ENCODE measurements at regions not wholly inside any gene's neighbourhood (a gene's known extent, or its start where the extent isn't known, plus 50 kb on each side); places are given as distances from the start of the nearest gene placed in this dataset.
"Not testable (repeated sequence)": the region's sequence is repeated elsewhere in the genome, so short reads cannot be mapped to it uniquely, and the experiment has no call there.

DNA sequence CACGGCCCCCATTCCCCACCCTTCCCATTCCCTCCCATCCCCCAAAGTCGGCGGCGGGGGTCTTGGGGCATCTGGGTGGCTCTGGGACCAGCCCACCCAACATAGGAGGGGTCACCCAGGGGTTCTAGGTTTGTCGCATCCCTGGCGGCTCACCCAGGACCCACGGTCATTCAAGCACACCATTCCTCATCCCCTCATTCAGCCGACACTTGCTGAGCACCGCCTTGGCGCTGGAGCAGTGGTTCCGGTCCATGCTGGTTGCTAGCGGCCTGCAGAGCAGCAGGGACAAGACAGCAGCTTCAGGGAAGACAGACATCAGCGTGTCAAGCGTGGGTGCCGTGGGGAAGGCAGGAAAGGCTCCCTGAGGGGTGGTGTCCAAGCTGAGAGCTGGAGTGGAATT lies 50.5 kb upstream of the OTOS start:
- no peak for DNase-seq

DNA sequence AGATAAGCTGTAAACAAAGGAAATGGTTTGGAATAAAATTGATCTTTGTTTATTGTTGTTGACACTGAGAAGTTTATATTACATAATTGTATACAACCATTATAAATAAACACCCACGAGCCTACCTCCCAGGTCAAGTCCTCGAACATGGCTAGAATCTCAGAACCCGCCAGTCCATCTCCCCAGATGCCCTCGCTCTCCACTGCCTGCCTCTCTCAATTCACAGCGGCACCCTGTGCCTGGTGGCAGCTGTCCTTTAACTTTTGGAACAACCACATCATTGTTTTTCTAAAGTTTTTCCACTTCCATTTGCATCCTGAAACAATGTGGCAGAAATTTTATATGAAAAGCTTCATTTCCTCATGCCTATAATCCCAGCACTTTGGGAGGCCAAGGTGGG lies 52.2 kb upstream of the OTOS start:
- DNase-seq, result no peak

DNA sequence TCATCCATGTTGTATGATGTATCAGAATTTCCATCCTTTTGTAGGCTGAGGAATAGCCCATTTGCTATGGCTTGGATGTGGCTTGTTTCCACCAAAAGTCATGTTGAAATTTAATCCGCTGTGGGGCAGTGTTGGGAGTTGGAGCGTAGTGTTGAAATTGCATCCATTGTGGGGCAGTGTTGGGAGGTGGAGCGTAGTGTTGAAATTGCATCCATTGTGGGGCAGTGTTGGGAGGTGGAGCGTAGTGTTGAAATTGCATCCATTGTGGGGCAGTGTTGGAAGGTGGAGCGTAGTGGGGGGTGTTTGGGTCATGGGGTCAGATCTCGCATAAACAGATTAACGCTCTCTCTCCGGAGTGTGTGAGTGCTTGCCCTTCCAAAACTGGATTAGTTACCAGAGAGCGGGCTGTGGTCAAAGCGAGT lies 53.9 kb upstream of the OTOS start:
- not testable (repeated sequence) for DNase-seq

GRCh38 chr2:240195316-240195861 lies 54.9 kb upstream of the OTOS start:
- DNase-seq, result no peak

DNA sequence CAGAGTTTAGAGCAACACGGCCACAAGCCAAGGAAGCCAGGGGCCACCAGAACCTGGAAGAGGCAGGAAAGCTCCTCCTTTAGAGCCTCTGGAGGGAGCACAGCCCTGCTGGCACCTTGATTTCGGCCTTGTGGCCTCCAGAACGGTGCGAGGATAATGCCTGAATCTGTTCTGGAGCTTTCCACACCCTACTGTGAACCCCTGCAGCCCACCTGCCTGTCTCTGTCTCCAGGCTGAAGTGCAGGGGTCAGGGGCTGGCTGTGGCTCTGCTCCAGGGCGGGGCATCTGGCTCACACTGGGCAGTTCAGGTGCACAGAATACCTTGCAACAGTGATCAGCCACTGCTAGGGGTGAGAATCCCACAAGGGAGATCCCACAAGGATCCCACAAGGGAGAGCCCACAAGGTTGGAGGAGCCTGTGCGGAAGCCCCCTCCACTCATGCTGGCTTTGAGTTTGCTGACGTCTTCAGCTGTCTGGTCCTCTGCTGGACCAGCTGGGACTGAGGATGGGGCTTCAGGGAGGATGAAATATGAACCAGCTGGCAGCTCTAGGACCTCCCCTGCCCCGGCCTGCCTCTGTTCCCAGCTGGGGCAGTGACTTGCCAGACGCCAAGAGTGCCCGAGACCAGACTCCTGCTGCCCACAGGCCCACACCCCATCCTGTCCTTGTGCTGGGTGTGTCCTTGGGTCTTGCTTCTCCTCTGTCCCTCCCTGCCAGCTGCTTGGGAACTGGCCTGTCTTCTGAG lies 56.4 kb upstream of the OTOS start:
- no peak for DNase-seq

GRCh38 chr2:240197462-240198139 lies 57.1 kb upstream of the OTOS start:
- DNase-seq, result no peak

GRCh38 chr2:240198226-240198625 lies 57.8 kb upstream of the OTOS start:
- no peak for DNase-seq

GRCh38 chr2:240199133-240199870 lies 58.8 kb upstream of the OTOS start:
- no peak for DNase-seq

DNA sequence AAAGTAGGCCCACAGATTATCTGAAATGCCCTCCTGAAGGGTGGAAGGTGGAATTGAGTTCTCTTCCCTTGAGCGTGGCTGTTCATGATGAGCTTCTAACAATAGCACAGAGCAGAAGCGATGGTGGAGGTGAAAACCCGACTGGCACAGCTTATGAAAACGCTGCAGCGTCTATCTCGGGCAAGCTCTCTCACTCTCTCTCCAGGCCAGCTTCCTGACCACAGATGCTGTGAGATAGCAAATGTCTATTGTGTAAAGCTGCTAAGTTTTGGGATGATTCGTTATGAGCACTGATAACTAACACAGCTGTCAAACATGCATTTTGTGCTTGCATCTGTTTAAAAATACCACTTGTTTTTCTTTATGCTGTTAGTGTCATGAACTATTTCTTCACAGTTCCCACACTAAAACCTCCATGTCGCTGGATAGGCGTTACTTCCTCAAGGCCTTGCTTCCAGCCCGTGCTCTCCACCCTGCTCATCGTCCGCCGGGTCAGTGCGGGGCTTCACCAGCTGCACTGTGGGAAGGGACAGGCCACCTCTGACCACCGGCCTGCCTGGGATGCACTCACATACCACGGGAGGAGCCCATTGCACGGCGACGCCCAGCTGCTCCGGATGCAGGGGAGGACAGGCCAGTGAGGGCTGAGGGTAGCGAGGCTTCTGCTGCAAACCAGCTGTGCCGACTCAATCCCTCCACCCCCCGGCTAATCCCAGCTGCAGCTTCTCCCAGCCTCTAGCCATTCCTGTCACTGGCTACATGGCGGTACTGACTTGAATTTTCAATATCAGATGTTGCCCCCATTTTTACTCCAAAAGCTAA lies 60.0 kb upstream of the OTOS start:
- no peak for DNase-seq

GRCh38 chr2:240201866-240202265 lies 61.4 kb upstream of the OTOS start:
- no peak for DNase-seq

DNA sequence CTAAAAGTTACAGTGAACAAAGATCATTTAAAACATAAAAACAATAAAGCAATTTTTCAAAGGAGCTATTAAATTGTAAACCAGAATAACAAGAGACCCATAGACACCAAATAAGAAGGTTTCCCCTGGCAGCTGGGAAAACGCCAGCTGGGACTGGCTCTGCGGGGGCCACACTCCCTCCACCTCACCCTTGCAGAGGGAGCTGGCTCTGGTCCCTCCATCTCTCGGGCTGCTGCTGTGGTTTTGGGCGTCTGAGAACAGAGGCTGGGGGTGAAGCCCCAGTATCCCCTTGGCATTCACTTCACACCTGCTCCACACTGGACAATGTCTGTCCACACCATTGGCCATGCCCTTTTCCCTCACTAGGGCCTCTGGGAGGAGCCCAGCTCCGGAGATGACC lies 62.1 kb upstream of the OTOS start:
- no peak for DNase-seq

GRCh38 chr2:240203031-240203787 lies 62.8 kb upstream of the OTOS start:
- DNase-seq, result no peak

DNA sequence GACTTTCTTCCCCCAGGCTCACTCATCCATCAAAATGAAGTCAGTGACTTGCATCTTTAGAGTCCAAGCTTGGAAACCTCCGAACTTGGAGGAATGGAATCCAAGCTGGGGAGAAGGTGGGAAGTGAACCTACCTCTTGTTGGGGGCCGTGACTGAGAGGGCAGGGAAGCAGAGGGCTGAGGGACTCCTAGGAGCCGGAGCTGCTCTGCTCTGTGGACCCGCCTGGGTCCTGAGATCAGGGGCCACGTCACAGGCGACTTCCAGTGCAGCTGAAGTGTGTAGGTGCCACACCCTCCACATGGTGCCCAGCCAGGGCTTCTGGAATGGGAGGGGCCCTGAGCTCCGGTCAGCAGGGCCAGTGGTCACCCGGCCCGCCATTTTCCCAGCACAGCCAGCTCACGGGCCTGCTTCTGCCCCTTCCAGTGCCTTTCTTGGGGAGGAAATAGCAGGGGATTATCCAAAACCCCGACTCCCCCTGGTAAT lies 63.4 kb upstream of the OTOS start:
- DNase-seq, result no peak

- DNase-seq, result no peak
Observed at GRCh38 chr2:240204431-240205276, 64.2 kb upstream of the OTOS start.

- peak in 1 of 2 experiments; percentile 68 for DNase-seq
Observed at GRCh38 chr2:240205348-240205747, 64.9 kb upstream of the OTOS start.

GRCh38 chr2:240205772-240206171 lies 65.3 kb upstream of the OTOS start:
- peak; percentile 47 to 73 for DNase-seq

DNA sequence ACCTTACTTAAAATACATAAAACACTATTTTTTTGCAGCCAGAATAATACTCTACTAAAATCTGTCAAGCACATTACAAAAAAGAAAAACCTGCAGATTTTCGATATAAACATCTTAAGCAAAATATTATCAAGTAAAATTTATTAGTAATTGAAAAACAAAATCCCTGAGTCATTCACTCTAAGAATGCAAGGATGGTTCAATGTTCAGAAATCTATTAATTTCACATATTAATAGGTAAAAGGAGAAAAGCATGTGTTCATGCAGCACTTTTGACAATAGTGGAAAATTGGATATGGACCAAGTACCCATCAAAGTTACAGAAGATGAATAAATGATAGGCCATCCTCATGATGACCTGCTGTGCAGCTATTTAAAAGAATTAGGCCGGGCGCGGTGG lies 66.2 kb upstream of the OTOS start:
- DNase-seq, result no peak

DNA sequence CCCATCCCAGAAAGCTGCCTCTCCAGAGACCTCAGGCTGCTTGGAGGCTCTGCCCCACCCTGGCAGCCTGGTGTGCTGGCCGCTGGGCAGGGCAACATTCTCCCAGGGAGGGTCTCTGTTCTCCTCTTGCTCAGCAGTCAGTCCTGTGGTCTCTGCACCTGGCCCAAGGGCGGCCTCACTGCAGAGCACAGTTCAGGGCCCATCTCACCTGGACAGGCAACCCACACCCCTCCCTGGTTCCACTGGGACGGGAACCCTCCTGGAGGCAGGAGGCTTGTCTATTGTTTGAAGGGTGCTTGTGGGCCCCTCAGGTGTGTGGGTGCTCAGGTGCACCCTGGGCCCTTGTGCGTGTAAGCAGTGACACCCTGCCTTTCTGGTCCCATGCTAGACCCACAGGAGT lies 67.2 kb upstream of the OTOS start:
- DNase-seq, result no peak

DNA sequence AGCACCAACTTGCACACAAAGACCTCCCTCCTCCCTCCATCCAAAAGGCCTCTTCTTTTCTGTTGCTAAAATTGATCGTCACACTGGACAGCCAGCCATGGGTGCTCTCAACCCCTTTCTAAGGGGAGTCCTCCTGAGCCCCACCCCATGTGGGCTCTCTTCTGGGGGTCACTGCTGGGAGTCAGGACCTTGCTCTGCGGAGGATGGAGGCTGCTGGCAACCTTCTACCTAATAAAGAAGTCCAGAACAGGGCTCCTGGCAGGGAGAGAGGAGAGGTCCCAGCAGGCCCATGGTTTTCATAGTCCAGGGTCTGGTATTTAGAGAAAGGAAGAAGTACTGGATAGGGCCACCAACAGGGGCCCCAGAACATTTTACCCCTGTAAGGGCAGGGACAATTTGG lies 67.6 kb upstream of the OTOS start:
- no peak for DNase-seq

DNA sequence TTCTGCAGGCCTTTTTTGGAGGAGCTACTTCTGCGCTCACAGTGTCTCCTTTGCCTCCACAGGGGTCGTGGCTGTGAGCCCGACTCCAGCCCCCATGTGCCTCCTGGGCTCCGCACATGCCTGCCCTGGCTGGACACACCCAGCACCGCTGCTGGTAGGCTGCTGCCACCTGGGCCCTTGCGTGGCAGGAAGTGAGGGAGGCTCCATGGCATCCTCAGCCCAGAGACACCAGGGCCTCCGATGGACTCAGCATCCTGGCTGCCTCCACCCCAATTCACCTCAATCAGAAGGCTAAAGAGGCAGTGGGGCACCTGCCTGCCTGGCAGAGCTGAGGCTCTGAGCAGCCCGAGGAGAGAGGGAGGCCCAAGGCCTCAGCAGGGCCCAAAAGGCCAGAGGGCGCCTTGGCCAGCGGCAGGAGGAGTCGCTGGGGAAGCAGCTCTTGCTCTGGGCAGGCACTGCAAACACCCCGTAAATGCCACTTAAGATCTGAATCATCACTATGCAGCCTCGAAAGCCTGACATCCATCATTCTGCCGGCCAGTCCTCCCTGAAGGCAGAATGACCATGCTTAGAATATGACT lies 68.3 kb upstream of the OTOS start:
- no peak for DNase-seq

Measured in NCI-H526 (cell line).